PC-9 (cell line): ENCODE measurements at regions not wholly inside any gene's neighbourhood (a gene's known extent, or its start where the extent isn't known, plus 50 kb on each side); places are given as distances from the start of the nearest gene placed in this dataset.

Experiments
- BruUV-seq: library from RNA; stranded (reverse); fragments of 400-500 nt; replicated peaks from 2 replicates; lab custom pipeline; 2021; lab: Mats Ljungman, UMichigan
- CTCF ChIA-PET: fragments of 300-600 bp; sonication (Branson Sonifier 250); formaldehyde crosslinking; loops from one replicate; lab custom pipeline; 2022; ENCODE audit warnings: antibody characterized with exemption; lab: Charles Lee
- POLR2A ChIA-PET: fragments of 300-600 bp; sonication (Branson Sonifier 250); formaldehyde crosslinking; loops from one replicate; lab custom pipeline; 2022; ENCODE audit warnings: antibody characterized with exemption; ENCODE audit not compliant: unreplicated experiment; lab: Charles Lee
- DNase-seq, 2 experiments: peaks; one replicate each; pipeline versions ENCODE4 v3.0.0 to v3.0.0-alpha.2; 2015 to 2022; ENCODE audit warnings: mixed read lengths in 1 of 2
- H2AFZ ChIP-seq: fragments of 200-600 bp; sonication (generic); 2 replicates; pipeline ENCODE4 v1.8.1; 2017; ENCODE audit warnings: antibody characterized with exemption
- H3F3A ChIP-seq: fragments of 200-600 bp; sonication (generic); 2 replicates; pipeline ENCODE4 v1.8.1; 2017; ENCODE audit warnings: antibody characterized with exemption, mild to moderate bottlenecking, low read depth; ENCODE audit not compliant: insufficient read depth
- H3K27ac ChIP-seq: fragments of 200-600 bp; sonication (generic); 2 replicates; pipeline ENCODE4 v1.6.1; 2016; ENCODE audit warnings: mixed run types
- H3K27me3 ChIP-seq: fragments of 200-600 bp; sonication (generic); 2 replicates; pipeline ENCODE4 v1.6.1; 2016; ENCODE audit warnings: low read depth, mixed run types; ENCODE audit not compliant: insufficient read depth
- H3K36me3 ChIP-seq: fragments of 200-600 bp; sonication (generic); 2 replicates; pipeline ENCODE4 v1.6.1; 2016; ENCODE audit warnings: low read depth, mixed run types
- H3K4me1 ChIP-seq: fragments of 200-600 bp; sonication (generic); replicated peaks from 2 replicates; pipeline ENCODE4 v1.6.1; 2016; ENCODE audit warnings: mixed run types; ENCODE audit not compliant: insufficient read depth
- H3K4me2 ChIP-seq: fragments of 200-600 bp; sonication (generic); 2 replicates; pipeline ENCODE4 v1.6.1; 2017; ENCODE audit warnings: mixed run types
- H3K4me3 ChIP-seq: fragments of 200-600 bp; sonication (generic); 2 replicates; pipeline ENCODE4 v1.6.1; 2016; ENCODE audit warnings: mixed run types
- H3K79me2 ChIP-seq: fragments of 200-600 bp; sonication (generic); 2 replicates; pipeline ENCODE4 v1.6.1; 2017; ENCODE audit warnings: low read depth, mixed run types
- H3K9me2 ChIP-seq: fragments of 200-600 bp; sonication (generic); 2 replicates; pipeline ENCODE4 v1.8.1; 2017; ENCODE audit warnings: mild to moderate bottlenecking; ENCODE audit not compliant: insufficient read depth
- H3K9me3 ChIP-seq: fragments of 200-600 bp; sonication (generic); 2 replicates; pipeline ENCODE4 v1.8.1; 2016; ENCODE audit warnings: low read depth; ENCODE audit not compliant: insufficient read depth
- H4K20me1 ChIP-seq: fragments of 200-600 bp; sonication (generic); 2 replicates; pipeline ENCODE4 v1.8.1; 2017; ENCODE audit not compliant: insufficient read depth
- CTCF ChIP-seq: fragments of 200-600 bp; sonication (generic); conservative IDR thresholded peaks from 2 replicates; pipeline ENCODE4 v1.6.1; 2017; ENCODE audit warnings: mixed run types, antibody characterized with exemption, mild to moderate bottlenecking, moderate library complexity
- EZH2 ChIP-seq: fragments of 200-600 bp; sonication (generic); IDR thresholded peaks from 2 replicates; pipeline ENCODE4 v1.8.0; 2017; ENCODE audit warnings: antibody characterized with exemption, low read depth
- intact Hi-C: fragments of 100-400 bp; cut with micrococcal nuclease; formaldehyde crosslinking; loops from one replicate; pipeline ENCODE4 v1.10.0; 2022; ENCODE audit not compliant: unreplicated experiment

GRCh38 chr2:67771380-67771779 lies 291.4 kb downstream of the C1D start:
- H3K4me2 ChIP-seq, result no peak overlapping the region
- no peaks in the 10 kb centered on the region for H4K20me1 ChIP-seq
- TF ChIP-seq EZH2 (no peak), CTCF (no peak)
- H3K36me3 ChIP-seq, result no peaks in the 10 kb centered on the region
- H3F3A ChIP-seq, result no peaks in the 10 kb centered on the region
- DNase-seq, result no peak
- H3K9me3 ChIP-seq, result no peaks in the 10 kb centered on the region
- no peak overlapping the region for H2AFZ ChIP-seq
- H3K27ac ChIP-seq, result no peak overlapping the region
- BruUV-seq, result no TSS peak
- H3K4me1 ChIP-seq, result no peaks in the 10 kb centered on the region
- CTCF ChIA-PET, result no interaction called here
- H3K9me2 ChIP-seq, result no peaks in the 10 kb centered on the region
- POLR2A ChIA-PET, result interaction anchor here (0.6 kb wide), 1 partner anchor 16 kb away, joined by 3 read pairs; no protein-coding TSS in a partner anchor
- H3K79me2 ChIP-seq, result no peaks in the 10 kb centered on the region
- intact Hi-C loops, result no loop called here
- no peak overlapping the region for H3K4me3 ChIP-seq
- H3K27me3 ChIP-seq, result no peaks in the 10 kb centered on the region; the same call in 1 of the 2 replicates

GRCh38 chr2:67772216-67773170 lies 290.3 kb downstream of the C1D start:
- no TSS peak for BruUV-seq
- POLR2A ChIA-PET, result no interaction called here
- Histone ChIP-seq H4K20me1 (no peaks in the 10 kb centered on the region), H3K36me3 (no peaks in the 10 kb centered on the region), H3K79me2 (no peaks in the 10 kb centered on the region), H3K9me3 (no peaks in the 10 kb centered on the region), H3F3A (no peaks in the 10 kb centered on the region), H3K4me2 (no peak overlapping the region), H3K4me1 (no peaks in the 10 kb centered on the region), H2AFZ (no peak overlapping the region), H3K27ac (no peak overlapping the region), H3K9me2 (no peaks in the 10 kb centered on the region), H3K27me3 (peaks cover 6% of the 10 kb centered on the region; the same call in 1 of the 2 replicates), H3K4me3 (no peak overlapping the region)
- TF ChIP-seq EZH2 (no peak), CTCF (no peak)
- intact Hi-C loops, result no loop called here
- CTCF ChIA-PET, result no interaction called here
- DNase-seq, result no peak

DNA sequence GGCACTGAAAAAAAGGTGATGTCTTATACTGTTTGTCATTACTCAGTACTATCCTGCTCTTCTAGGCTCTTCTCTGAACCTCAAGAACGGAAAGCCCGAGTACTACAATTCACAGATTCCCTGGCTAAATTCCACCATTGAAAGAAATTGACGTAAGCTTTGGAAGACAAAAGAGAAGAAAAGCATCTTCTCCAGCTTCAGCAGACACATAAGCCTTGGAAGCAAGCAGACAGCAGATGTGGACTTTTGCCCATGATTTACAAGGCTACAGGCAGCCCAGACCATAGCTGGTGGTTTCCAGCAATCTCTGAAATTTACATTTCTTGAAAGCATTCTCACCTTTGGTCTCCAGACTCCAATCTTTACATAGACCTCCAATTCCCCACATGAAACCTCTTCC lies 289.0 kb downstream of the C1D start:
- no peaks in the 10 kb centered on the region for H4K20me1 ChIP-seq
- no peak overlapping the region for H3K4me2 ChIP-seq
- H3K9me2 ChIP-seq, result no peaks in the 10 kb centered on the region
- ChIA-PET POLR2A (interaction anchor here (0.6 kb wide), 1 partner anchor 10 kb away, joined by 5 read pairs; no protein-coding TSS in a partner anchor), CTCF (no interaction called here)
- intact Hi-C loops, result no loop called here
- no peak for TF ChIP-seq EZH2
- no peak for TF ChIP-seq CTCF
- H3K4me1 ChIP-seq, result no peaks in the 10 kb centered on the region
- peaks cover 17% of the 10 kb centered on the region; the same call in 1 of the 2 replicates for H3K27me3 ChIP-seq
- H3F3A ChIP-seq, result no peaks in the 10 kb centered on the region
- no peaks in the 10 kb centered on the region for H3K9me3 ChIP-seq
- H3K4me3 ChIP-seq, result no peak overlapping the region
- no peak for DNase-seq
- H3K36me3 ChIP-seq, result no peaks in the 10 kb centered on the region
- no peak overlapping the region for H3K27ac ChIP-seq
- no peak overlapping the region for H2AFZ ChIP-seq
- no peaks in the 10 kb centered on the region for H3K79me2 ChIP-seq
- no TSS peak for BruUV-seq
